ENCODE measurements at regions not wholly inside any gene's neighbourhood (a gene's known extent, or its start where the extent isn't known, plus 50 kb on each side); places are given as distances from the start of the nearest gene placed in this dataset.

- H3K27ac Mint-ChIP-seq (ENCODE audit: unreplicated experiment): no peak overlapping the region
- H3K36me3 Mint-ChIP-seq (ENCODE audit: low read depth, unreplicated experiment): no peaks in the 10 kb centered on the region
- H3K4me1 Mint-ChIP-seq (ENCODE audit: unreplicated experiment): no peaks in the 10 kb centered on the region
- H3K27me3 Mint-ChIP-seq (ENCODE audit: unreplicated experiment): no peaks in the 10 kb centered on the region
- no peaks in the 10 kb centered on the region for H3K9me3 Mint-ChIP-seq (ENCODE audit: unreplicated experiment)
- no peak for DNase-seq (ENCODE audit: low spot score)
- no peak for TF ChIP-seq CTCF (IDR thresholded peaks at IDR 0.05; ENCODE audit: unreplicated experiment)
- H3K4me3 Mint-ChIP-seq (ENCODE audit: unreplicated experiment): no peak overlapping the region
Measured at GRCh38 chr9:75397836-75398235, 309.5 kb downstream of the OSTF1 start.

GRCh38 chr9:75408391-75408790, 320.1 kb downstream of the OSTF1 start:
- Mint-ChIP-seq H3K27me3 (ENCODE audit: unreplicated experiment) (no peaks in the 10 kb centered on the region), H3K9me3 (ENCODE audit: unreplicated experiment) (no peaks in the 10 kb centered on the region), H3K36me3 (ENCODE audit: low read depth, unreplicated experiment) (no peaks in the 10 kb centered on the region), H3K27ac (ENCODE audit: unreplicated experiment) (no peak overlapping the region), H3K4me3 (ENCODE audit: unreplicated experiment) (no peak overlapping the region), H3K4me1 (ENCODE audit: unreplicated experiment) (no peaks in the 10 kb centered on the region)
- no peak for DNase-seq (ENCODE audit: low spot score)
- no peak for TF ChIP-seq CTCF (IDR thresholded peaks at IDR 0.05; ENCODE audit: unreplicated experiment)

GRCh38 chr9:75410405-75410804, 322.1 kb downstream of the OSTF1 start:
- H3K4me3 Mint-ChIP-seq (ENCODE audit: unreplicated experiment): no peak overlapping the region
- H3K9me3 Mint-ChIP-seq (ENCODE audit: unreplicated experiment): no peaks in the 10 kb centered on the region
- no peak for TF ChIP-seq CTCF (IDR thresholded peaks at IDR 0.05; ENCODE audit: unreplicated experiment)
- no peak for DNase-seq (ENCODE audit: low spot score)
- no peaks in the 10 kb centered on the region for H3K36me3 Mint-ChIP-seq (ENCODE audit: low read depth, unreplicated experiment)
- H3K4me1 Mint-ChIP-seq (ENCODE audit: unreplicated experiment): no peaks in the 10 kb centered on the region
- H3K27ac Mint-ChIP-seq (ENCODE audit: unreplicated experiment): no peak overlapping the region
- H3K27me3 Mint-ChIP-seq (ENCODE audit: unreplicated experiment): no peaks in the 10 kb centered on the region

GRCh38 chr9:75414371-75415160, 326.3 kb downstream of the OSTF1 start:
- no peak for TF ChIP-seq CTCF (IDR thresholded peaks at IDR 0.05; ENCODE audit: unreplicated experiment)
- DNase-seq (ENCODE audit: low spot score): no peak
- H3K4me3 Mint-ChIP-seq (ENCODE audit: unreplicated experiment): no peak overlapping the region
- no peaks in the 10 kb centered on the region for H3K27me3 Mint-ChIP-seq (ENCODE audit: unreplicated experiment)
- no peaks in the 10 kb centered on the region for H3K4me1 Mint-ChIP-seq (ENCODE audit: unreplicated experiment)
- no peaks in the 10 kb centered on the region for H3K36me3 Mint-ChIP-seq (ENCODE audit: low read depth, unreplicated experiment)
- H3K27ac Mint-ChIP-seq (ENCODE audit: unreplicated experiment): no peak overlapping the region
- H3K9me3 Mint-ChIP-seq (ENCODE audit: unreplicated experiment): no peaks in the 10 kb centered on the region

- no peak for TF ChIP-seq CTCF (IDR thresholded peaks at IDR 0.05; ENCODE audit: unreplicated experiment)
- Mint-ChIP-seq H3K9me3 (ENCODE audit: unreplicated experiment) (no peaks in the 10 kb centered on the region), H3K36me3 (ENCODE audit: low read depth, unreplicated experiment) (no peaks in the 10 kb centered on the region), H3K4me1 (ENCODE audit: unreplicated experiment) (no peaks in the 10 kb centered on the region), H3K27me3 (ENCODE audit: unreplicated experiment) (no peaks in the 10 kb centered on the region), H3K4me3 (ENCODE audit: unreplicated experiment) (no peak overlapping the region), H3K27ac (ENCODE audit: unreplicated experiment) (no peak overlapping the region)
- DNase-seq (ENCODE audit: low spot score): no peak
Measured at GRCh38 chr9:75417471-75417870, 329.2 kb downstream of the OSTF1 start.

Data from endothelial cell (in vitro differentiated cells).